ENCODE measurements at regions not wholly inside any gene's neighbourhood (a gene's known extent, or its start where the extent isn't known, plus 50 kb on each side); places are given as distances from the start of the nearest gene placed in this dataset.
"Not testable (repeated sequence)": the region's sequence is repeated elsewhere in the genome, so short reads cannot be mapped to it uniquely, and the experiment has no call there.

DNA sequence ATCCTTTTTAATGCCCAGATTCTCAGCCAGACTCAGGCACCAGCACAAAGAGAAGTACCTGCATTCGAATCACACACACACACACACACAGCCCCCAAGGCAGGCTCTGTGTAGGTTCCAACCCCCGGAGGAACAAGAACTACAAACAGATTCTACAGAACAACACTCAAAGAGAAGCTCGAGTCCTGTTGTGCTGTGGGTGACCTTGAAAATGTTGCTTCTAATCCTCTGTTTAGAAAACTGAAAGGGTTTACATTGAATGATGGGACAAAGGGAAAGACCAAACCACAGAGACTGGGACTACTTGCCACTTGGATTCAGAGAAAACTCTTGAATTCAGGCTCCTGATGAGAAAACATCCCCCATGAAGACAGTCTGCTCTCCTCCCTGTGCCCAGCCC, 568.8 kb upstream of the C16orf82 start:
- Mint-ChIP-seq H3K27me3 (peaks cover 27% of the 10 kb centered on the region), H3K27ac (no peak overlapping the region), H3K4me3 (no peak overlapping the region), H3K9me3 (no peaks in the 10 kb centered on the region), H3K36me3 (ENCODE audit: low read depth) (no peaks in the 10 kb centered on the region), H3K4me1 (ENCODE audit: low read depth) (no peaks in the 10 kb centered on the region)
- Histone ChIP-seq H3K36me3 (ENCODE audit: insufficient read depth, low read length) (no peaks in the 10 kb centered on the region), H3K4me3 (ENCODE audit: low read length) (no peak overlapping the region), H3K4me1 (ENCODE audit: insufficient read depth, low read length) (no peaks in the 10 kb centered on the region), H3K27ac (ENCODE audit: low read depth in 1 of 2, low read length in 2 of 2) (no peak overlapping the region), H3K9me3 (ENCODE audit: control insufficient read depth in 1 of 2, insufficient read depth in 1 of 2, low read length in 2 of 2) (no peaks in the 10 kb centered on the region), H3K27me3 (ENCODE audit: control insufficient read depth in 1 of 2, insufficient read depth in 2 of 2, low read length in 2 of 2) (peaks cover 0 to 6% of the 10 kb centered on the region in 2 experiments)
- POLR2A ChIA-PET = no interaction called here
- CTCF ChIA-PET = no interaction called here
- no peak for DNase-seq
- intact Hi-C loops (cut with DNase I, micrococcal nuclease) = no loop called here
- no peak for ATAC-seq (ENCODE audit: poor library complexity)
- TF ChIP-seq, protein P1, sequence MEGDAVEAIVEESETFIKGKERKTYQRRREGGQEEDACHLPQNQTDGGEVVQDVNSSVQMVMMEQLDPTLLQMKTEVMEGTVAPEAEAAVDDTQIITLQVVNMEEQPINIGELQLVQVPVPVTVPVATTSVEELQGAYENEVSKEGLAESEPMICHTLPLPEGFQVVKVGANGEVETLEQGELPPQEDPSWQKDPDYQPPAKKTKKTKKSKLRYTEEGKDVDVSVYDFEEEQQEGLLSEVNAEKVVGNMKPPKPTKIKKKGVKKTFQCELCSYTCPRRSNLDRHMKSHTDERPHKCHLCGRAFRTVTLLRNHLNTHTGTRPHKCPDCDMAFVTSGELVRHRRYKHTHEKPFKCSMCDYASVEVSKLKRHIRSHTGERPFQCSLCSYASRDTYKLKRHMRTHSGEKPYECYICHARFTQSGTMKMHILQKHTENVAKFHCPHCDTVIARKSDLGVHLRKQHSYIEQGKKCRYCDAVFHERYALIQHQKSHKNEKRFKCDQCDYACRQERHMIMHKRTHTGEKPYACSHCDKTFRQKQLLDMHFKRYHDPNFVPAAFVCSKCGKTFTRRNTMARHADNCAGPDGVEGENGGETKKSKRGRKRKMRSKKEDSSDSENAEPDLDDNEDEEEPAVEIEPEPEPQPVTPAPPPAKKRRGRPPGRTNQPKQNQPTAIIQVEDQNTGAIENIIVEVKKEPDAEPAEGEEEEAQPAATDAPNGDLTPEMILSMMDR (IDR thresholded peaks at IDR 0.05) = no peak

DNA sequence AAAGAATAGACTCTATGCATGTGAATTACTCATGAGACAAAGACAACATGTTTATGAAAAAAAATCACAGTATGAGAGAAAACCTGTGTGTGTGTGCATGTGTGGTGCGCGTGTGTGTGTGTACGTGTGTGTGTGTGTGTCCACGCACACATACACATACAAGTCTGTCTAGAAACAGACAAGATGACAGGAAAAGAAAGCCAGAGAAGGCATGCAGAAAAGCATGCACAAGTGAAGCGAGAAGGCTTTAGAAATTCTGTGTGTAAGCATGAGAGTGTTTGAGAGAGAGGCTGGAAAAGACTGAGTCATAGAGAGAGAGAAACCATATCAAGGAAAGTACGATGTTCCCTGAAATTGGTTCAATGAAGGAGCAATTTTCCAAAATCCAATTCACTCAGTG, 566.4 kb upstream of the C16orf82 start:
- TF ChIP-seq, protein P1 (IDR thresholded peaks at IDR 0.05) = no peak
- H3K9me3 Mint-ChIP-seq = no peaks in the 10 kb centered on the region
- no peaks in the 10 kb centered on the region for H3K9me3 ChIP-seq (ENCODE audit: control insufficient read depth in 1 of 2, insufficient read depth in 1 of 2, low read length in 2 of 2)
- H3K36me3 ChIP-seq (ENCODE audit: insufficient read depth, low read length) = no peaks in the 10 kb centered on the region
- H3K27me3 ChIP-seq (ENCODE audit: control insufficient read depth in 1 of 2, insufficient read depth in 2 of 2, low read length in 2 of 2) = peaks cover 0 to 6% of the 10 kb centered on the region in 2 experiments
- no peaks in the 10 kb centered on the region for H3K36me3 Mint-ChIP-seq (ENCODE audit: low read depth)
- H3K4me1 ChIP-seq (ENCODE audit: insufficient read depth, low read length) = no peaks in the 10 kb centered on the region
- H3K4me3 ChIP-seq (ENCODE audit: low read length) = no peak overlapping the region
- DNase-seq (no peak), ATAC-seq (ENCODE audit: poor library complexity) (no peak)
- ChIA-PET POLR2A (no interaction called here), CTCF (no interaction called here)
- intact Hi-C loops (cut with DNase I, micrococcal nuclease) = no loop called here
- no peaks in the 10 kb centered on the region for H3K4me1 Mint-ChIP-seq (ENCODE audit: low read depth)
- no peak overlapping the region for H3K4me3 Mint-ChIP-seq
- H3K27ac Mint-ChIP-seq = no peak overlapping the region
- H3K27ac ChIP-seq (ENCODE audit: low read depth in 1 of 2, low read length in 2 of 2) = no peak overlapping the region
- H3K27me3 Mint-ChIP-seq = peaks cover 21% of the 10 kb centered on the region

DNA sequence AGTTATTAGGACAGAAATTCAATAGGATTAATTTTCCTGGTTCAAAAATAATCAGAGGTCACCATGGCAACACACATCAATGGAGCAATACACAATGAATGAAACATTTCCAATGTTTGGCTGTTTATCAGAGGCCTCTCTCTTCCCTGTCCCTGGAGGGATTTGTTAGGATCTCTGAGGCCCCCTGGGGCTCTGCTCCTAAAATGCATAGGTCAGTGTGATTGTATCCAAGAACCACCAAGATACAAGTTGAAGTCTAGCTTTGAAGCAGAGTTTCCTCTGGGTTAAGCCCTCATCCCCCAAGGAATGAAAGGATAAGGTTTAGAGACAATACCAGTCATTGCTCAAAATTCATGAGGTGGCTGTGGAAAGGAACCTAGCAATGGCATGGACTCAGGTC, 561.2 kb upstream of the C16orf82 start:
- Histone ChIP-seq H3K27ac (ENCODE audit: low read depth in 1 of 2, low read length in 2 of 2) (no peak overlapping the region), H3K4me3 (ENCODE audit: low read length) (no peak overlapping the region), H3K9me3 (ENCODE audit: control insufficient read depth in 1 of 2, insufficient read depth in 1 of 2, low read length in 2 of 2) (no peaks in the 10 kb centered on the region), H3K27me3 (ENCODE audit: control insufficient read depth in 1 of 2, insufficient read depth in 2 of 2, low read length in 2 of 2) (no peaks in the 10 kb centered on the region), H3K4me1 (ENCODE audit: insufficient read depth, low read length) (no peaks in the 10 kb centered on the region), H3K36me3 (ENCODE audit: insufficient read depth, low read length) (no peaks in the 10 kb centered on the region)
- H3K4me1 Mint-ChIP-seq (ENCODE audit: low read depth) = no peaks in the 10 kb centered on the region
- intact Hi-C loops (cut with DNase I, micrococcal nuclease) = no loop called here
- DNase-seq = no peak
- no peak for ATAC-seq (ENCODE audit: poor library complexity)
- ChIA-PET CTCF (no interaction called here), POLR2A (no interaction called here)
- TF ChIP-seq, protein P1 (IDR thresholded peaks at IDR 0.05) = no peak
- H3K4me3 Mint-ChIP-seq = no peak overlapping the region
- no peaks in the 10 kb centered on the region for H3K36me3 Mint-ChIP-seq (ENCODE audit: low read depth)
- H3K27me3 Mint-ChIP-seq = peaks cover 13% of the 10 kb centered on the region
- no peak overlapping the region for H3K27ac Mint-ChIP-seq
- no peaks in the 10 kb centered on the region for H3K9me3 Mint-ChIP-seq

GRCh38 chr16:26508946-26509345, 557.8 kb upstream of the C16orf82 start:
- ATAC-seq (ENCODE audit: poor library complexity); intact Hi-C loops (cut with DNase I, micrococcal nuclease); H3K4me3 Mint-ChIP-seq; H3K36me3 Mint-ChIP-seq (ENCODE audit: low read depth); H3K4me1 ChIP-seq (ENCODE audit: insufficient read depth, low read length); H3K27ac Mint-ChIP-seq; H3K4me3 ChIP-seq (ENCODE audit: low read length); H3K27me3 Mint-ChIP-seq; H3K9me3 Mint-ChIP-seq; H3K36me3 ChIP-seq (ENCODE audit: insufficient read depth, low read length); POLR2A ChIA-PET; H3K4me1 Mint-ChIP-seq (ENCODE audit: low read depth); DNase-seq; H3K27me3 ChIP-seq (ENCODE audit: control insufficient read depth in 1 of 2, insufficient read depth in 2 of 2, low read length in 2 of 2); CTCF ChIA-PET; H3K9me3 ChIP-seq (ENCODE audit: control insufficient read depth in 1 of 2, insufficient read depth in 1 of 2, low read length in 2 of 2); H3K27ac ChIP-seq (ENCODE audit: low read depth in 1 of 2, low read length in 2 of 2): not testable (repeated sequence)
